ENCODE measurements at regions not wholly inside any gene's neighbourhood (a gene's known extent, or its start where the extent isn't known, plus 50 kb on each side); places are given as distances from the start of the nearest gene placed in this dataset.

- TF ChIP-seq, protein P1, sequence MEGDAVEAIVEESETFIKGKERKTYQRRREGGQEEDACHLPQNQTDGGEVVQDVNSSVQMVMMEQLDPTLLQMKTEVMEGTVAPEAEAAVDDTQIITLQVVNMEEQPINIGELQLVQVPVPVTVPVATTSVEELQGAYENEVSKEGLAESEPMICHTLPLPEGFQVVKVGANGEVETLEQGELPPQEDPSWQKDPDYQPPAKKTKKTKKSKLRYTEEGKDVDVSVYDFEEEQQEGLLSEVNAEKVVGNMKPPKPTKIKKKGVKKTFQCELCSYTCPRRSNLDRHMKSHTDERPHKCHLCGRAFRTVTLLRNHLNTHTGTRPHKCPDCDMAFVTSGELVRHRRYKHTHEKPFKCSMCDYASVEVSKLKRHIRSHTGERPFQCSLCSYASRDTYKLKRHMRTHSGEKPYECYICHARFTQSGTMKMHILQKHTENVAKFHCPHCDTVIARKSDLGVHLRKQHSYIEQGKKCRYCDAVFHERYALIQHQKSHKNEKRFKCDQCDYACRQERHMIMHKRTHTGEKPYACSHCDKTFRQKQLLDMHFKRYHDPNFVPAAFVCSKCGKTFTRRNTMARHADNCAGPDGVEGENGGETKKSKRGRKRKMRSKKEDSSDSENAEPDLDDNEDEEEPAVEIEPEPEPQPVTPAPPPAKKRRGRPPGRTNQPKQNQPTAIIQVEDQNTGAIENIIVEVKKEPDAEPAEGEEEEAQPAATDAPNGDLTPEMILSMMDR (IDR thresholded peaks at IDR 0.05; ENCODE audit: control extremely low read depth, extremely low read depth), result no peak
- no peak for DNase-seq
- peaks cover 14 to 63% (median 42%) of the 10 kb centered on the region in 4 donors for H3K9me3 ChIP-seq (ENCODE audit: control insufficient read depth in 4 of 4, insufficient read depth in 3 of 4, low read length in 3 of 4)
- H3K9ac ChIP-seq (ENCODE audit: insufficient read depth in 1 of 2, low read length in 2 of 2), result no peak overlapping the region
- WGBS, 2 donors, result 28 to 32% methylated on average over 2 of the region's 2 CpGs
- no peaks in the 10 kb centered on the region for H3K4me1 ChIP-seq (ENCODE audit: control insufficient read depth in 5 of 5, insufficient read depth in 5 of 5, low read length in 5 of 5)
- ATAC-seq (ENCODE audit: insufficient read depth, low FRiP score), result peak; percentile 8
- no peak overlapping the region for H3K4me3 ChIP-seq
- H3K27me3 ChIP-seq (ENCODE audit: control insufficient read depth in 3 of 3, insufficient read depth in 3 of 3, low read length in 2 of 3), result no peaks in the 10 kb centered on the region
- H3K27ac ChIP-seq (ENCODE audit: low read depth in 1 of 2, low read length in 1 of 2), result no peak overlapping the region
- H3K36me3 ChIP-seq (ENCODE audit: control insufficient read depth in 4 of 4, insufficient read depth in 4 of 4, low read length in 4 of 4), result no peaks in the 10 kb centered on the region
Measured at GRCh38 chr21:7957713-7958064, 2563.7 kb upstream of the TPTE start.
